Peyer's patch (tissue), 4 donors: ENCODE measurements at regions not wholly inside any gene's neighbourhood (a gene's known extent, or its start where the extent isn't known, plus 50 kb on each side); places are given as distances from the start of the nearest gene placed in this dataset.

Experiments
- DNase-seq, 3 donors: peaks; one replicate each; pipeline ENCODE4 v3.0.0-alpha.2; 2017 to 2019
- H3K27ac ChIP-seq, 4 donors: fragments of 200-600 bp; sonication (generic); one replicate each; pipeline ENCODE4 v1.5.1; 2016 to 2019
- H3K27me3 ChIP-seq, 2 donors: fragments of 200-600 bp; sonication (generic); one replicate each; pipeline ENCODE4 v1.5.1; 2019
- H3K36me3 ChIP-seq, 3 donors: fragments of 200-600 bp; sonication (generic); one replicate each; pipeline ENCODE4 v1.5.1; 2016 to 2019
- H3K4me1 ChIP-seq, 4 donors: fragments of 200-600 bp; sonication (generic); one replicate each; pipeline ENCODE4 v1.5.1; 2016 to 2019
- H3K4me3 ChIP-seq, 4 donors: fragments of 200-600 bp; sonication (generic); 1 replicate in 3 of 4; 2 replicates in 1 of 4; pipeline ENCODE4 v1.5.1; 2016 to 2019; ENCODE audit warnings: mild to moderate bottlenecking in 1 of 4
- H3K9me3 ChIP-seq, 4 donors: fragments of 200-600 bp; sonication (generic); one replicate each; pipeline ENCODE4 v1.5.1; 2016 to 2019; ENCODE audit warnings: mild to moderate bottlenecking in 1 of 4
- POLR2A ChIP-seq, 2 donors: fragments of 450-650 bp; IDR thresholded peaks; one replicate each; pipeline ENCODE4 v1.5.1; 2017; ENCODE audit warnings: antibody characterized with exemption in 2 of 2, mild to moderate bottlenecking in 2 of 2, moderate library complexity in 2 of 2
- TF ChIP-seq, protein P1 (sequence below), 6 experiments: fragments of 450-650 bp in 4 of 6; fragments of 200-600 bp in 2 of 6; sonication (generic) in 1 of 6; IDR thresholded peaks; one replicate each; pipeline ENCODE4 v1.5.1; 2017 to 2019; ENCODE audit warnings: antibody characterized with exemption in 6 of 6, mild to moderate bottlenecking in 3 of 6, moderate library complexity in 1 of 6

DNA sequence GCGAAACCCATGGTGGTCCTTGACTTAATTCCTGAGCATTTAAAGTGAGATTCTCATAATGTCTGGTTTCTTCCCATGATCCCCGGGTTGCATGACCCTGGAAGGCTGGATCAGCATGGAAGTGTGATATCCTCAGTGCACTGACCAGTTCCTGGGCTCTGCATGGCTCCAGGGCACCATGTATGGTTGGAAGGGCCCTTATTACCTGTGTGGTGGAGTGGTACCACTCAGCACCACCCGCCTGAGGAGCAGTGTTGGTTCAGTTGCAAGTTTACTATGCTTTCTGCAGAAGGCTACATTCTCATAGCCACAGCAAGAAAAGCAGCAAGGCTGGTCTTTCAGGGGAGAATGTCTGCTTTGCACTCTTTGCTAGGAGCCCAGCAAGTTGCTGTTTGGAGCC is 325.7 kb upstream of the MKI67 start:
- TF ChIP-seq, protein P1, sequence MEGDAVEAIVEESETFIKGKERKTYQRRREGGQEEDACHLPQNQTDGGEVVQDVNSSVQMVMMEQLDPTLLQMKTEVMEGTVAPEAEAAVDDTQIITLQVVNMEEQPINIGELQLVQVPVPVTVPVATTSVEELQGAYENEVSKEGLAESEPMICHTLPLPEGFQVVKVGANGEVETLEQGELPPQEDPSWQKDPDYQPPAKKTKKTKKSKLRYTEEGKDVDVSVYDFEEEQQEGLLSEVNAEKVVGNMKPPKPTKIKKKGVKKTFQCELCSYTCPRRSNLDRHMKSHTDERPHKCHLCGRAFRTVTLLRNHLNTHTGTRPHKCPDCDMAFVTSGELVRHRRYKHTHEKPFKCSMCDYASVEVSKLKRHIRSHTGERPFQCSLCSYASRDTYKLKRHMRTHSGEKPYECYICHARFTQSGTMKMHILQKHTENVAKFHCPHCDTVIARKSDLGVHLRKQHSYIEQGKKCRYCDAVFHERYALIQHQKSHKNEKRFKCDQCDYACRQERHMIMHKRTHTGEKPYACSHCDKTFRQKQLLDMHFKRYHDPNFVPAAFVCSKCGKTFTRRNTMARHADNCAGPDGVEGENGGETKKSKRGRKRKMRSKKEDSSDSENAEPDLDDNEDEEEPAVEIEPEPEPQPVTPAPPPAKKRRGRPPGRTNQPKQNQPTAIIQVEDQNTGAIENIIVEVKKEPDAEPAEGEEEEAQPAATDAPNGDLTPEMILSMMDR (IDR thresholded peaks at IDR 0.05), result no peak
- no peak for TF ChIP-seq POLR2A (IDR thresholded peaks at IDR 0.05)
- Histone ChIP-seq H3K27me3 (no peaks in the 10 kb centered on the region), H3K4me3 (no peak overlapping the region), H3K27ac (no peak overlapping the region), H3K36me3 (no peaks in the 10 kb centered on the region), H3K9me3 (no peaks in the 10 kb centered on the region), H3K4me1 (no peaks in the 10 kb centered on the region)
- no peak for DNase-seq

- H3K27me3 ChIP-seq, result no peaks in the 10 kb centered on the region
- no peaks in the 10 kb centered on the region for H3K36me3 ChIP-seq
- H3K9me3 ChIP-seq, result no peaks in the 10 kb centered on the region
- no peak overlapping the region for H3K27ac ChIP-seq
- TF ChIP-seq POLR2A (IDR thresholded peaks at IDR 0.05), result no peak
- TF ChIP-seq, protein P1 (IDR thresholded peaks at IDR 0.05), result no peak
- DNase-seq, result no peak
- H3K4me3 ChIP-seq, result no peak overlapping the region
- no peaks in the 10 kb centered on the region for H3K4me1 ChIP-seq
Observed at GRCh38 chr10:128456271-128456670, 330.0 kb upstream of the MKI67 start.

DNA sequence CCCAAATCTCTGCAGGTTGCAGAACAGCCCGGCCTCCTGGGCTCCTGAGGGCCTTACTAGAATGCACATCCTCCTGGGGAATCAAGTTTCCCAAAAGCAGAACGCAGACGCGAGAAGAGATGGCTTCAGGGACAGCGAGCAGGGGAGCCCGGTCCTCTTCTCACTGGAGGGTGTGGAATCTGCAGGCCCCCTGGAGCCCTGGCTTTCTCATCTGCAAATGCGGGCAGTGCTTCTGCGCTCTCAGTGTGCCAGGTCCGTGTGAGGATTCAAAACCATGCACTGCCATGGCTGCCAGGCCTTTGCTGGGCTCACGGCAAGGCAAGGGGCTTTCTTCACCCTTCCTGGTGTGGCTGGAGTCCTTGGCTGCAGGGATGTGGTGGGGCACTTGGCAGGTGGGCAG is 330.9 kb upstream of the MKI67 start:
- no peaks in the 10 kb centered on the region for H3K36me3 ChIP-seq
- no peak overlapping the region for H3K4me3 ChIP-seq
- H3K4me1 ChIP-seq, result no peaks in the 10 kb centered on the region
- TF ChIP-seq, protein P1 (IDR thresholded peaks at IDR 0.05), result no peak
- no peak for TF ChIP-seq POLR2A (IDR thresholded peaks at IDR 0.05)
- DNase-seq, result no peak
- H3K9me3 ChIP-seq, result no peaks in the 10 kb centered on the region
- H3K27ac ChIP-seq, result no peak overlapping the region
- H3K27me3 ChIP-seq, result no peaks in the 10 kb centered on the region

- no peak for DNase-seq
- TF ChIP-seq, protein P1 (IDR thresholded peaks at IDR 0.05), result no peak
- no peak for TF ChIP-seq POLR2A (IDR thresholded peaks at IDR 0.05)
- Histone ChIP-seq H3K27me3 (no peaks in the 10 kb centered on the region), H3K4me3 (no peak overlapping the region), H3K27ac (no peak overlapping the region), H3K9me3 (no peaks in the 10 kb centered on the region), H3K36me3 (no peaks in the 10 kb centered on the region), H3K4me1 (no peaks in the 10 kb centered on the region)
Observed at GRCh38 chr10:128461991-128462390, 335.8 kb upstream of the MKI67 start.

DNA sequence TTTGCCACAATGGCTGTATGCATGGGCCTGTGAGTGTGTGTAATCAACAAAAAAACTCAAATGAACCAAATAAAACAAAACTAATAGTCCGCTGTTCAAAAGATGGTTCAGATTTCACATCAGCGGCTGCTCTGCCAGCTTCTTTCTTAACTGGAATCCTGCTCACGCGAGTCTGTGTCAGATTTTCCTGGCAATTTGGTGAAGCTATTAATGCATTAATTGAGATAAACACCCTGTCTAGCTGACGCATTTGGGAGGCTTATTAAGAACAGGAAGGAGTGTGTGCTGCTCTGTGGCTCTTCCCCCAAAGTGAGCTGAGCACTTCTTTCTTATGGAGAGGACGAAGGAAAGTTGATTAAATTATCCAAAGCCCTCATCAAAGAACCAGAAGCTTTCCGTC is 336.6 kb upstream of the MKI67 start:
- H3K27me3 ChIP-seq, result no peaks in the 10 kb centered on the region
- no peak overlapping the region for H3K27ac ChIP-seq
- H3K4me1 ChIP-seq, result no peaks in the 10 kb centered on the region
- H3K36me3 ChIP-seq, result no peaks in the 10 kb centered on the region
- H3K4me3 ChIP-seq, result no peak overlapping the region
- TF ChIP-seq, protein P1 (IDR thresholded peaks at IDR 0.05), result no peak
- TF ChIP-seq POLR2A (IDR thresholded peaks at IDR 0.05), result no peak
- no peaks in the 10 kb centered on the region for H3K9me3 ChIP-seq
- no peak for DNase-seq
